ENCODE measurements at regions not wholly inside any gene's neighbourhood (a gene's known extent, or its start where the extent isn't known, plus 50 kb on each side); places are given as distances from the start of the nearest gene placed in this dataset.

DNA sequence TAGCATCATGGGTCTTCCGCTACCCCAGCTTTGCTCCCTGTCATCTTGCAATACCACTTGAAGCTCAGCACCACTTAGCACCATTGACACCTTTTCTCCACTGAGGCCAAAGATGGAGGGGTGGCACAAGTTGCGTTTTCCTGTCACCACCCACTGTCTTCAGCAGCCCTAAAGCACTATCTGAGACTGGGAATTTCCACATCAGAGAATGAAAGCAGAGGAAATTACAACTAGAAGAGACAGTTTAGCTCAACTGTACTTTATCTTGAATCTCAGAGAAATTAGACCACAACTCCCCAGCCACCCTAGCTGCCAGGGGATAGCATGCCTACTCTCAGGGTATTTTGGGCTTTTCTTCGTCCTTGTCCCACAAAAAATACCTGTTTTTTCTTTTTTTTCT lies 111.0 kb downstream of the DDIT4L start:
- TF ChIP-seq GATA3 (IDR thresholded peaks at IDR 0.05; ENCODE audit: low read depth, low read length) (no peak), GATA2 (IDR thresholded peaks at IDR 0.05; ENCODE audit: low read depth, low read length) (no peak)

All from SH-SY5Y (cell line).